ENCODE measurements at regions not wholly inside any gene's neighbourhood (a gene's known extent, or its start where the extent isn't known, plus 50 kb on each side); places are given as distances from the start of the nearest gene placed in this dataset.

- no peak for DNase-seq (ENCODE audit: low read depth in 1 of 2, low spot score in 1 of 2)
- TF ChIP-seq JUND (IDR thresholded peaks at IDR 0.05; ENCODE audit: low read depth) = no peak
- in situ Hi-C loops (cut with HindIII; ENCODE audit: low pct_unique_long_range_greater_than_20kb, low sequenced_read_pairs) = no loop called here
Measured at GRCh38 chr5:124936626-124936933, 190.1 kb upstream of the ZNF608 start.

GRCh38 chr5:124941051-124942049 is 194.9 kb upstream of the ZNF608 start:
- in situ Hi-C loops (cut with HindIII; ENCODE audit: low pct_unique_long_range_greater_than_20kb, low sequenced_read_pairs) = no loop called here
- no peak for DNase-seq (ENCODE audit: low read depth in 1 of 2, low spot score in 1 of 2)
- TF ChIP-seq JUND (IDR thresholded peaks at IDR 0.05; ENCODE audit: low read depth) = no peak

- TF ChIP-seq JUND (IDR thresholded peaks at IDR 0.05; ENCODE audit: low read depth) = no peak
- DNase-seq (ENCODE audit: low read depth in 1 of 2, low spot score in 1 of 2) = no peak
- in situ Hi-C loops (cut with HindIII; ENCODE audit: low pct_unique_long_range_greater_than_20kb, low sequenced_read_pairs) = no loop called here
Measured at GRCh38 chr5:124948062-124948753, 201.8 kb upstream of the ZNF608 start.

- no peak for DNase-seq (ENCODE audit: low read depth in 1 of 2, low spot score in 1 of 2)
- in situ Hi-C loops (cut with HindIII; ENCODE audit: low pct_unique_long_range_greater_than_20kb, low sequenced_read_pairs) = no loop called here
- TF ChIP-seq JUND (IDR thresholded peaks at IDR 0.05; ENCODE audit: low read depth) = no peak
Measured at GRCh38 chr5:124948754-124949275, 202.4 kb upstream of the ZNF608 start.

GRCh38 chr5:124949862-124950261 is 203.4 kb upstream of the ZNF608 start:
- no peak for DNase-seq (ENCODE audit: low read depth in 1 of 2, low spot score in 1 of 2)
- in situ Hi-C loops (cut with HindIII; ENCODE audit: low pct_unique_long_range_greater_than_20kb, low sequenced_read_pairs) = no loop called here
- no peak for TF ChIP-seq JUND (IDR thresholded peaks at IDR 0.05; ENCODE audit: low read depth)

- in situ Hi-C loops (cut with HindIII; ENCODE audit: low pct_unique_long_range_greater_than_20kb, low sequenced_read_pairs) = no loop called here
- DNase-seq (ENCODE audit: low read depth in 1 of 2, low spot score in 1 of 2) = no peak
- no peak for TF ChIP-seq JUND (IDR thresholded peaks at IDR 0.05; ENCODE audit: low read depth)
Measured at GRCh38 chr5:124951105-124951504, 204.7 kb upstream of the ZNF608 start.

- in situ Hi-C loops (cut with HindIII; ENCODE audit: low pct_unique_long_range_greater_than_20kb, low sequenced_read_pairs) = no loop called here
- no peak for TF ChIP-seq JUND (IDR thresholded peaks at IDR 0.05; ENCODE audit: low read depth)
- DNase-seq (ENCODE audit: low read depth in 1 of 2, low spot score in 1 of 2) = peak in 1 of 2 experiments; percentile 7
Measured at GRCh38 chr5:124951661-124952060, 205.2 kb upstream of the ZNF608 start.

GRCh38 chr5:124952079-124952478 is 205.6 kb upstream of the ZNF608 start:
- in situ Hi-C loops (cut with HindIII; ENCODE audit: low pct_unique_long_range_greater_than_20kb, low sequenced_read_pairs) = no loop called here
- no peak for DNase-seq (ENCODE audit: low read depth in 1 of 2, low spot score in 1 of 2)
- TF ChIP-seq JUND (IDR thresholded peaks at IDR 0.05; ENCODE audit: low read depth) = no peak

GRCh38 chr5:124952566-124952965 is 206.1 kb upstream of the ZNF608 start:
- in situ Hi-C loops (cut with HindIII; ENCODE audit: low pct_unique_long_range_greater_than_20kb, low sequenced_read_pairs) = no loop called here
- TF ChIP-seq JUND (IDR thresholded peaks at IDR 0.05; ENCODE audit: low read depth) = no peak
- DNase-seq (ENCODE audit: low read depth in 1 of 2, low spot score in 1 of 2) = no peak

GRCh38 chr5:124954784-124955183 is 208.3 kb upstream of the ZNF608 start:
- in situ Hi-C loops (cut with HindIII; ENCODE audit: low pct_unique_long_range_greater_than_20kb, low sequenced_read_pairs) = no loop called here
- DNase-seq (ENCODE audit: low read depth in 1 of 2, low spot score in 1 of 2) = no peak
- no peak for TF ChIP-seq JUND (IDR thresholded peaks at IDR 0.05; ENCODE audit: low read depth)

- no peak for DNase-seq (ENCODE audit: low read depth in 1 of 2, low spot score in 1 of 2)
- in situ Hi-C loops (cut with HindIII; ENCODE audit: low pct_unique_long_range_greater_than_20kb, low sequenced_read_pairs) = no loop called here
- no peak for TF ChIP-seq JUND (IDR thresholded peaks at IDR 0.05; ENCODE audit: low read depth)
Measured at GRCh38 chr5:124956471-124957029, 210.1 kb upstream of the ZNF608 start.

GRCh38 chr5:124957063-124957462 is 210.6 kb upstream of the ZNF608 start:
- in situ Hi-C loops (cut with HindIII; ENCODE audit: low pct_unique_long_range_greater_than_20kb, low sequenced_read_pairs) = no loop called here
- no peak for DNase-seq (ENCODE audit: low read depth in 1 of 2, low spot score in 1 of 2)
- no peak for TF ChIP-seq JUND (IDR thresholded peaks at IDR 0.05; ENCODE audit: low read depth)

- no peak for DNase-seq (ENCODE audit: low read depth in 1 of 2, low spot score in 1 of 2)
- in situ Hi-C loops (cut with HindIII; ENCODE audit: low pct_unique_long_range_greater_than_20kb, low sequenced_read_pairs) = no loop called here
Measured at GRCh38 chr5:124960266-124960665, 213.8 kb upstream of the ZNF608 start.

More at GRCh38 chr5:124960266-124960665, 213.8 kb upstream of the ZNF608 start:
- no peak for TF ChIP-seq JUND (IDR thresholded peaks at IDR 0.05; ENCODE audit: low read depth)
